NOMO-1 treated with dmso at 0.1 percent for 144 hours (cell line): ENCODE measurements at regions not wholly inside any gene's neighbourhood (a gene's known extent, or its start where the extent isn't known, plus 50 kb on each side); places are given as distances from the start of the nearest gene placed in this dataset.
"Not testable (repeated sequence)": the region's sequence is repeated elsewhere in the genome, so short reads cannot be mapped to it uniquely, and the experiment has no call there.

Experiments used
- DNase-seq: peaks from one replicate; lab custom pipeline; 2025; ENCODE audit not compliant: unreplicated experiment; lab: John Stamatoyannopoulos, UW

GRCh38 chr11:70882716-70883085, 369.7 kb downstream of the SHANK2 start:
- DNase-seq = no peak

DNA sequence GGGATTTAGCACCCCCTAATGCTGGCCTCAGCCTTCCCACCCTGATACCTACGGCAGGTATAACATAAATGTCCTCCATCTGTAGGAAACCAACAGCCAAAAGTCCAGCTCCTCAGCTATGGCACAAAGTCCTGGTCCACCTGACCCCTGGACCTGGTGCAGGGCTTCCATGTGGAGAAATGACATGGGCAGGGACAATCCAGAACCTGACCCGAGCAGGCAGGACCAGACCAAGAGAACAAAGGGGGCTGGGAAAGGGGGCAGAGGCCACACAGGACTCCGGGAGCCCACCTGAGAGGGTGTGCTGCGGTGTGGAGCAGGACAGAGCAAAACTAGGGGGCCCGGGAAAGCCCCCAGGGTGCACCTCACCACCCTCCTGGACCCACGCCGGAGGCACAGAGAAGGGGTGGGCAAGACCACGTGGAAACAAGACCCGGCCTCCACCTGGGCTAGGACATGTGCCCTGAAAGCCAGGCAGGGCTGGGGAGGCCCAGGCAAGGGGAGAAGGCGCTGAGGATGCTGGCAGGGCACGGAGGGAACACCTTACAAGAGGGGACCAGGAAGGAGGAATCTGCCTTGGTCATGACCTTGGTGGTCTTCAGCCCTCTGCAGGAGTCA, 368.9 kb downstream of the SHANK2 start:
- no peak for DNase-seq

DNA sequence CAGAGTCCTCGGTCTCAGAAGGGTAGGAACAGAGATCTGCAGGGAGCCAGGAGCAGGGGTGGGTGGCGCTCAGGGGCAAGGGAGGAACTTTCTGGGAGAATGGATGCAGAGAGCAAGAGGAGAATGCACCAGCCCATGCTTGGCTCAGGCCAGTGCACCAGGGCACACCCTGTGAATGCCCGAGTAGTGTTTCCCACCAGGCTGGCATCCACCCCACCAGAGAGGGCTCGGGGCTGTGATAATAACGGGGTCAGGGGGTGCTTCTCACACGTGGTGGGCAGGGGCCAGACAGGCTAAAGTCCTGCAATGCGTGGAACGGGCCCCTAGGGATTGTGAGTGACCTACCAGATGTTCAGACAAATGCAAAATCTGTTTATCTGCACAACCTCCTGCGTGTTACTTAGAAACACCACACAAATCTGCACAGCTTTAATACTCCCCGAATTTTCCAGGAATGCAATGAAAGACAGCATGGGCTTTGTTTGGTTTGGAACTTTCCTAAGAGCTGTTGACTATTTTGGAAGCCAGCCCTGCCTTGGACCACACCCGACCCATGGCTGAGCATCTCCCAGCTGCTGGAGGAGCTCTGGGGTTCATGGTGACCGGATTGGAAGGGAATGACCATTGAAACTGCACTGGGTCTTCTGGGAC, 368.3 kb downstream of the SHANK2 start:
- no peak for DNase-seq

GRCh38 chr11:70885281-70886231, 366.8 kb downstream of the SHANK2 start:
- DNase-seq = no peak

- no peak for DNase-seq
Observed at GRCh38 chr11:70886256-70886655, 366.1 kb downstream of the SHANK2 start.

DNA sequence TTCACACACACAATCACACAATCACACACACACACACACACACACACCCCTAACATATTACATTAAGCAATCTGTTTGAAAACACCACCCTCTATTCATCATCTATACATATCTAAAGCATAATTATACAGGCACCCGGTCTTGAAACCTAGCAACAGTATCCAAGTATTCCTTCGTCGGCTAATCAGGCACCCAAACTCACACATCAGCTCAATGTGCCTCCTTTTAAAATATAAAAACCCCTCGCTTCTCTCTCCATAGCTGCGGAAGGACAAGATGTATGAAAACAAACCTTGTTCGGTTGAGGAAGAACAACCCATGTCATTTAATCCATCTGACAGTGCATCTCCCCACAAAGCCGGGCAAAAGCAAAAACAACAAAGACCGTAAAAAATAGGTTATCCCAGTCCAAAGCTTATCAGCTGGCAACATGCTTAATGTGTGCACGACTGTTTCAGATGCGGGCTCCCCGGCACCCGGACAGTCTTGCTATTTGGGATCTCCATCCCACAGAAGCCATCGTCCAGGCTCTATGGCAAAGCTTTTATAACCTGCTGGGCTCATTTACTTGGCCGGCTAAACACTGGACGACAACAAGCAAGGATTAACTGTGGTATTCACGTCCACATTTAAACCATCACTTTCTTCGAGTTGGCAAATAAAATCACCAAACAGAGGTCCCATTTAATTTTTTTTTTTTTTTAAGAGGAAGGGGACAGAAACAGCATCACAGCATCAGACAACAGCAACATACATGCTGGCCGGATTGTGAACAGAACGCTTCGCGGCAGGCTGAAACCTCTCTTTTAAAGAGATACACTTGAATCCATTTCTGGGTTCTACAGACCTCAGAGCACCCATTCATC, 365.5 kb downstream of the SHANK2 start:
- DNase-seq = no peak

- DNase-seq = no peak
Observed at GRCh38 chr11:70887542-70887827, 364.9 kb downstream of the SHANK2 start.

GRCh38 chr11:70888061-70888460, 364.3 kb downstream of the SHANK2 start:
- DNase-seq = no peak

DNA sequence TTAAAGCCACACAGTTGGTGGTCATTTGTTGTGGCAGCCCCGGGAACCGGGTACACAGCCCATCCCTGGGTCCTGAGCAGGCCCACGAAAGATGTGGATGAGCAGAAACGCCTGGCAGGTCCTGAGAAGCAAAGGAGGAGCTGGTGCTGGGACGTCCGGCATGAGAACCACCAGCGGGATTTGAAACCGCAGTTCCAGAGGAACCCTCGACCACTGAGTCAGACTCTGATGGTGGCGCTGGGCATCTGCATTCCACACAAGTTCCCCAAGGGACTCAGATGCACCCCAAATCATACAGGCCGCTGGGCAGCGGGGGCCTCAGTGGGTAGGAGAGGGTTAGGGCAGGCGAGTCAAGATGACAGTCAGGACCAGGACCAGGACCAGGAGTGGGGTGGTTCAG, 363.0 kb downstream of the SHANK2 start:
- DNase-seq = no peak

DNA sequence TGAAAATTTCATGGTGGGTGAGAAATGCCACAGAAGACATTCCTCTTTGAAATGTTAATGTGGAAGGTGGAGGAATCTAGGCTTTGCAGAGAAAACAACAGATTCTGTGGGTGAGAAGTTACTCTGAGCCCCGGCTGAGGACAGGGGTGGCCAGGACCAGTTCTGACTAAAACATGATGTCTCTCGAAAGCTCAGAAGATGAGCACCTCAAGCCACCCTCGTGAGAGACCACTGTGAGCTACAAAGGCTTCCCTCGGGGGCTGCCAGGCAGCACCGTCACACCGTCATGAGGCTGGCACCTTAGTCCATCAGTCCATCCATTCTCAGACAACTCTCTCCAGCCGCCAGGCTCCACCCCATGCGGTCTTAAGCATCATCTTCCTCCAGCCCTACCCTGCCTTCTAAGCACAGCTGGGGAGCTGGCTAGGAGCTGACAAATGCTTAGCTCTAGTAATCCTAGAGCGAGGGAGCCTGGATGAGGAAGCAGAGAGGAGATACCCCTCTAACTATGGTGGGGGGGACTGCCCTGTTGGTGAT, 360.5 kb downstream of the SHANK2 start:
- DNase-seq = no peak

DNA sequence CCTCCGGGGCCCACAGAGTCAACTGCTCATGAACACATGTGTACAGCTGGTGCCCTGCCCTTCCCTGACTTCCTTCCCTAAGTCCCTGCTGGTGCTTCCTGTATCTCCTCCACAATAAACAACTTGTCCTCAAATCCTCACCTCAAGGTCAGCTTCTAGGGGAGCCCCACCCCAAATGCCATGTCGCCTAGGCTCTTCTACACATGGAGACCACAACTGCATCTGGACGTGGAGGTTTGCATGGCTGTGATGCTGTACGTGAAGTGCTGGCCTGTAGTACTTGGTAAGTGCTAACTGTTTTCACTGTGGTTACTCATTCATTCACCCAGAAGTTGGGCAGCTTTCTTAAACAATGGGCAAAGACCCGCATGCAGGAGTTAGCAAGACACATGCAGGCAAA, 359.5 kb downstream of the SHANK2 start:
- DNase-seq = no peak

DNA sequence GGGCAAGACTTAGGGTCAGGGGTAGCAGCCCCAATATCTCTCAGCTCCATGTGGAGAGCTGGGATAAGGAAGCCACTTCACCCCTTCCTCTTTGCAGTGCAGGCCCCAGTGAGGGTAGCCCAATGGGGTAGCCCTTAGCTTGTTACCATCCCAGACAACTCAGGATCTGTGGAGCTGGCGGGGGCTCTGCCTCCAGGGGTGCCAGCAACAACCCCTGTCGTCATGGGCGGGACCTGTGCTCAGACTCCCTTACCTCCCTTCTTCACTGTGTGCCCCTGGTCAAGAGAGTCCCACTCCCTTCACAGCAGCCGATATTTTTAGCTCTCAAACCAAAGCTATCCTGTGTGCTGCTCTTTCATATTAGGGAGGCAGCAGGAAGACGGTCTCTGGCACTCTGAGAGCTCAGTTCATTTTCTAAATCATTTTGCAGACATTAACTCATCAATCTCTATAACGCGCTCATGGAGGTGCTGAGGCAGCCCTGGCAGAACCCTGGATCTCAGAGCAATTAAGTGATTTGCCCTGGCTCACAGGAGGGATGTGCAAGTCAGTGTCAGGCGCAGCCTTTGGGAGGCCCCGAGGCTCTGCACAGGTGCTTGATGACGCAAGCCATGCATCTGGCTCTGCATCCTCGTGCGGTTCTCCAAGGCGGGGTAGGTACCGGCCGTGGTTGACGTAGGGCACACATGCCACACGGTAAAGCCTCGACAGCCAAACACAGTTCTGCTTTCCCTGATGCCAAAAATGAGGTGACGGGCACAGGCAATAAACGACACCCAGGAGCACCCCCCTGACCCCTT, 357.6 kb downstream of the SHANK2 start:
- DNase-seq = no peak

DNA sequence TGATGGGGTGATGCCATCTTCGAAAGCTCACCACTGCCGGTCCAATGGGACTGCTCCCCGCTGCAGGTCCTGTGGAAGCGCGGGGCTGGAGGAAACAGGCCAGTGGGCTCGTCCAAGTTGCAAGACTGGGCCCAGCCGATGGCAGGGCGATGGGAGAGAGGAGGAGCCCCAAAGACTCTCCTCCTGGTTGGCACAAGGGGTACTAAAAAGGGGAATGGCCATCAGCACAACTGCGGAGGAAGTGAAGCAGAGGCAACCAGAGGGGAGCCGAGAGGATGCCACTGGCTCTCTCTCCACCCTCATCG, 357.1 kb downstream of the SHANK2 start:
- DNase-seq = no peak

- no peak for DNase-seq
Observed at GRCh38 chr11:70897429-70897828, 354.9 kb downstream of the SHANK2 start.

DNA sequence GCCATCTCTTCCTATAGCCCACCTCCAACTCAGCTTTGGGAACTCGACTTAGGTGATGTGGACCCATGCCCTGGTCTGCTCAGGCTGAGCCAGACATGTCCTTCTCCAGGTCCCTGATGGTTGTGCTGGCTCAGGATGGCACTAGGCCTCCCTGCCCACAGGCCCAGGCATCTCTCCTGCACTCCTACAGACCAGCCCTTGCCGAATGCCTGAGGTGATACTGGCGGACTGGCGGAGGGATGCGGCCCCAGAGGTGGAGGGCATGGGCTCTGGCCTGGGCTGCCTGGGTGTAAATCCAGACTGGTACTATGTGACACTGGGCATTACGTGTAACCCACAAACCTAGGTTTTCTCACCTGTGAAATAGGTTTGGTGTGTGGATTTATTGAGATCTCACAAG, 352.8 kb downstream of the SHANK2 start:
- DNase-seq = no peak

- DNase-seq = no peak
Observed at GRCh38 chr11:70900540-70900939, 351.8 kb downstream of the SHANK2 start.

- peak; percentile 47 for DNase-seq
Observed at GRCh38 chr11:70901951-70902521, 350.3 kb downstream of the SHANK2 start.

DNA sequence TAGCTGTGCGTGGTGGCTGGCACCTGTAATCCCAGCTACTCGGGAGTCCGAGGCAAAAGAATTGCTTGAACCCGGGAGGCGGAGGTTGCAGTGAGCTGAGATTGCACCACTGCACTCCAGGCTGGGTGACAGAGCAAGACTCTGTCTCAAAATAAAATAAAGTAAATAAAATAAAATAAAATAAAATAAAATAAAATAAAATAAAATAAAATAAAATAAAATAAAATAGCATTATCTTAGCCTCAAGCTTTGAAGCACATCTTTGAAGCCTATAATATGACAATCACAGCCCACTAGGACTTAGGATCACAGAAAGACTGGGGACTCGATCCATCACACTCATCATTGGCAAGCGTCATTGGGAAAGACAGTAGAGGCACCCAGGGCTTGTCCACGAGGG, 349.1 kb downstream of the SHANK2 start:
- not testable (repeated sequence) for DNase-seq

- no peak for DNase-seq
Observed at GRCh38 chr11:70906101-70906500, 346.3 kb downstream of the SHANK2 start.

DNA sequence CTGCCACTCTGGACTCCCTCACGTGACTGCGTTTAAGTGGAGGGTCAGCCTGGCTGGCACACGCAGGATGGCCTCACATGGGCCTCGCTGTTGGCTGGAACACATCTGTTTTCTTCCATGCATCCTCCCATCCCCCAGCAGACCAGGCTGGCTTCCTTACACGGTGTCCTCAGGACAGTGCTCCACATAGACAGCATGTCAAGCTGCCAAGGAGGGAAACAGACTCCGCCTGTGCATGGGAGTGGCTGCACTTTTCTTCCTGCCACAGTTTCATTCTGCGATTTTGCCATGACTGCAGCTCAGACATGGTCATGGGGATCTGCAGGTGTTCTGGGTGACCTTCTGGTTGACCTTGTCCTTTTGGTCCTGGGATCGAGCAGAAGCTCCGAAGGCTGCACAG, 344.2 kb downstream of the SHANK2 start:
- no peak for DNase-seq
